Lower leg skin (tissue), 3 donors: ENCODE measurements at regions not wholly inside any gene's neighbourhood (a gene's known extent, or its start where the extent isn't known, plus 50 kb on each side); places are given as distances from the start of the nearest gene placed in this dataset.

ENCODE experiments used
- POLR2A ChIP-seq, 2 donors: fragments of 450-650 bp; IDR thresholded peaks; one replicate each; pipeline ENCODE4 v1.6.1; 2016 to 2017; ENCODE audit warnings: antibody characterized with exemption in 2 of 2, mild to moderate bottlenecking in 1 of 2, moderate library complexity in 1 of 2
- TF ChIP-seq, protein P1 (sequence below), 3 donors: fragments of 450-650 bp; IDR thresholded peaks; one replicate each; pipeline ENCODE4 v1.5.1; 2016; ENCODE audit warnings: antibody characterized with exemption in 3 of 3, mild to moderate bottlenecking in 3 of 3, moderate library complexity in 2 of 3

DNA sequence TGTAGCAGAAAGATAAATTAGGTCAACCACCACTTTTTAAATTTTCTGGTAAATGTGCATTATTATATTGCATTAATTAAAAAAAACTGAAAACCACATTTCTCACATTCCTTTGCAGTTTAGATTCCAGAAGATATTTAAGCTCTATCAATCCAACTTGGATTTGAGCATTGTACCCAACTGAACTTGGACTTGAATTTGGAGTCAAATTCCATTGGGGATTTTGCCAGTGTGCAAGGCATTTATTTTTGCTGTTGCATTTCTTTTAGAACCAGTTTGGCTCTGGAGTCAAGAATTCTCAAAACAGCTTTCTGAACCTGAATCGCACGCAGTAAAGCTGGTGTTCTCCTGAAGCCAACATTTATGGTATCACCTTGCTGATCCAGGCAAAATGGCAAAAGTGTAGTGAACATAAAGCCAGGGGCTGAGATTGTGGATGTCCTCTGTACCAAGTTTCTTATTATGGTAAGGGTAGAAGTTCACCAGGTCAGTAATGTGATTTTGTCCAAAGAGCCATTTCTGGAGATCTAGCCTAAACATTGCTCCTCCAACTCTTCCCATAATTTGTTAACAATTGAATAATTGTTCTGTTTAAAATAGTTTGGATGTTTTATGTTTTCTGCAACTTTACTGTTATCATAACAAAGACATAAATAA lies 890.9 kb downstream of the LRRIQ3 start:
- TF ChIP-seq POLR2A (IDR thresholded peaks at IDR 0.05) = no peak
- TF ChIP-seq, protein P1, sequence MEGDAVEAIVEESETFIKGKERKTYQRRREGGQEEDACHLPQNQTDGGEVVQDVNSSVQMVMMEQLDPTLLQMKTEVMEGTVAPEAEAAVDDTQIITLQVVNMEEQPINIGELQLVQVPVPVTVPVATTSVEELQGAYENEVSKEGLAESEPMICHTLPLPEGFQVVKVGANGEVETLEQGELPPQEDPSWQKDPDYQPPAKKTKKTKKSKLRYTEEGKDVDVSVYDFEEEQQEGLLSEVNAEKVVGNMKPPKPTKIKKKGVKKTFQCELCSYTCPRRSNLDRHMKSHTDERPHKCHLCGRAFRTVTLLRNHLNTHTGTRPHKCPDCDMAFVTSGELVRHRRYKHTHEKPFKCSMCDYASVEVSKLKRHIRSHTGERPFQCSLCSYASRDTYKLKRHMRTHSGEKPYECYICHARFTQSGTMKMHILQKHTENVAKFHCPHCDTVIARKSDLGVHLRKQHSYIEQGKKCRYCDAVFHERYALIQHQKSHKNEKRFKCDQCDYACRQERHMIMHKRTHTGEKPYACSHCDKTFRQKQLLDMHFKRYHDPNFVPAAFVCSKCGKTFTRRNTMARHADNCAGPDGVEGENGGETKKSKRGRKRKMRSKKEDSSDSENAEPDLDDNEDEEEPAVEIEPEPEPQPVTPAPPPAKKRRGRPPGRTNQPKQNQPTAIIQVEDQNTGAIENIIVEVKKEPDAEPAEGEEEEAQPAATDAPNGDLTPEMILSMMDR (IDR thresholded peaks at IDR 0.05) = no peak
